ENCODE measurements at regions not wholly inside any gene's neighbourhood (a gene's known extent, or its start where the extent isn't known, plus 50 kb on each side); places are given as distances from the start of the nearest gene placed in this dataset.

DNA sequence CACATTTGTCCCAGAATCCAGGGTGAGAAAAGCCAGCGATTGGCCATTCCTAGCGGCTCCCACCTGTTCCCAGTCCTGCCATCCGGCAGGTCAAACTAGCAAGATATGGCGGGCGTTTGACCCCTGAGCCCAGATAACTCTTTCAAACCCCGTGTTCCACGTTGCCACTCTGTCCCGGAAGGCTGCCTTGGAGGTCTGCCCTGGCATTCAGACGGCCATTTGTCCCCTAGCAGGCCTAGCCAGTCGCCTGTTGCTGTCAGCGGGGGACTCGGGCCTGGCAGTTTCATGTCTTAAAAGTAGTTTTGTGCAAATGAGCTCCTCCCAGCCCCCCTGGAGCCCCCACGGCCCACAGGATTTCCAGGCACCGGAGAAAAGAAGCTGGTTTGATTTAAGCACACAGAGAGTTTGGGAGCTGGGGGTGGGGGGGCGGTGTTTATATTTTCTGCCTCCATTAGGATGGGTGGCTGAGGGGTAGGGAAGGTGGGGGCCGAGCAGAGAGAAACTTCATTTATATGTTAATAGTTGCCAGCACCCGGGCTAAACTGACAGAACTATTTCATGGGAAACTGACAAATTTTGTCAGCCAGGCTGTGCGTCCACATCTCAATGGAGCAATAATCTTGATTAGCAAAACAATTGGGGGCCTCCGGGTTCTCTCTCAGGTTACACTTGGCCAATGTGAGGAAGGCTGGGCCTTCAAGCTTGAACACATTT, 240.9 kb upstream of the SALL1 start:
- peaks cover 0 to 13% (median 0%) of the 10 kb centered on the region in 3 donors for H3K9me3 ChIP-seq (ENCODE audit: control insufficient read depth in 2 of 3, insufficient read depth in 1 of 3, low read length in 3 of 3)
- no peak overlapping the region for H3K27ac ChIP-seq (ENCODE audit: low read depth in 2 of 2, low read length in 2 of 2)
- DNase-seq (peak; percentile 56 to 75 (median 72)), FAIRE-seq (no peak)
- H3K4me3 ChIP-seq (ENCODE audit: low read length in 3 of 3) = no peak overlapping the region
- H3K27me3 ChIP-seq (ENCODE audit: control insufficient read depth, insufficient read depth, low read length) = no peaks in the 10 kb centered on the region
- no peaks in the 10 kb centered on the region for H3K36me3 ChIP-seq (ENCODE audit: control insufficient read depth in 2 of 3, insufficient read depth in 3 of 3, low read length in 3 of 3)
- TF ChIP-seq, protein P1, sequence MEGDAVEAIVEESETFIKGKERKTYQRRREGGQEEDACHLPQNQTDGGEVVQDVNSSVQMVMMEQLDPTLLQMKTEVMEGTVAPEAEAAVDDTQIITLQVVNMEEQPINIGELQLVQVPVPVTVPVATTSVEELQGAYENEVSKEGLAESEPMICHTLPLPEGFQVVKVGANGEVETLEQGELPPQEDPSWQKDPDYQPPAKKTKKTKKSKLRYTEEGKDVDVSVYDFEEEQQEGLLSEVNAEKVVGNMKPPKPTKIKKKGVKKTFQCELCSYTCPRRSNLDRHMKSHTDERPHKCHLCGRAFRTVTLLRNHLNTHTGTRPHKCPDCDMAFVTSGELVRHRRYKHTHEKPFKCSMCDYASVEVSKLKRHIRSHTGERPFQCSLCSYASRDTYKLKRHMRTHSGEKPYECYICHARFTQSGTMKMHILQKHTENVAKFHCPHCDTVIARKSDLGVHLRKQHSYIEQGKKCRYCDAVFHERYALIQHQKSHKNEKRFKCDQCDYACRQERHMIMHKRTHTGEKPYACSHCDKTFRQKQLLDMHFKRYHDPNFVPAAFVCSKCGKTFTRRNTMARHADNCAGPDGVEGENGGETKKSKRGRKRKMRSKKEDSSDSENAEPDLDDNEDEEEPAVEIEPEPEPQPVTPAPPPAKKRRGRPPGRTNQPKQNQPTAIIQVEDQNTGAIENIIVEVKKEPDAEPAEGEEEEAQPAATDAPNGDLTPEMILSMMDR (IDR thresholded peaks at IDR 0.05; ENCODE audit: borderline replicate concordance, extremely low read depth, insufficient read depth) = no peak
- intact Hi-C loops (cut with DNase I) = no loop called here
- H3K9ac ChIP-seq (ENCODE audit: low read length in 3 of 3) = no peak overlapping the region
- peaks cover 0 to 3% (median 0%) of the 10 kb centered on the region in 3 donors for H3K4me1 ChIP-seq (ENCODE audit: control insufficient read depth in 2 of 3, insufficient read depth in 2 of 3, low read depth in 1 of 3, low read length in 3 of 3)

- peaks cover 0 to 13% (median 0%) of the 10 kb centered on the region in 3 donors for H3K9me3 ChIP-seq (ENCODE audit: control insufficient read depth in 2 of 3, insufficient read depth in 1 of 3, low read length in 3 of 3)
- no peak overlapping the region for H3K4me3 ChIP-seq (ENCODE audit: low read length in 3 of 3)
- no peak overlapping the region for H3K9ac ChIP-seq (ENCODE audit: low read length in 3 of 3)
- FAIRE-seq = no peak
- no peak for DNase-seq
- H3K4me1 ChIP-seq (ENCODE audit: control insufficient read depth in 2 of 3, insufficient read depth in 2 of 3, low read depth in 1 of 3, low read length in 3 of 3) = peaks cover 0 to 2% (median 0%) of the 10 kb centered on the region in 3 donors
- H3K27ac ChIP-seq (ENCODE audit: low read depth in 2 of 2, low read length in 2 of 2) = no peak overlapping the region
- H3K36me3 ChIP-seq (ENCODE audit: control insufficient read depth in 2 of 3, insufficient read depth in 3 of 3, low read length in 3 of 3) = no peaks in the 10 kb centered on the region
- intact Hi-C loops (cut with DNase I) = no loop called here
- TF ChIP-seq, protein P1 (IDR thresholded peaks at IDR 0.05; ENCODE audit: borderline replicate concordance, extremely low read depth, insufficient read depth) = no peak
- H3K27me3 ChIP-seq (ENCODE audit: control insufficient read depth, insufficient read depth, low read length) = no peaks in the 10 kb centered on the region
Observed at GRCh38 chr16:51390877-51391276, 239.8 kb upstream of the SALL1 start.

- Histone ChIP-seq H3K9ac (ENCODE audit: low read length in 3 of 3) (no peak overlapping the region), H3K36me3 (ENCODE audit: control insufficient read depth in 2 of 3, insufficient read depth in 3 of 3, low read length in 3 of 3) (no peaks in the 10 kb centered on the region), H3K9me3 (ENCODE audit: control insufficient read depth in 2 of 3, insufficient read depth in 1 of 3, low read length in 3 of 3) (peaks cover 0 to 13% (median 0%) of the 10 kb centered on the region in 3 donors), H3K4me3 (ENCODE audit: low read length in 3 of 3) (no peak overlapping the region), H3K27me3 (ENCODE audit: control insufficient read depth, insufficient read depth, low read length) (no peaks in the 10 kb centered on the region), H3K4me1 (ENCODE audit: control insufficient read depth in 2 of 3, insufficient read depth in 2 of 3, low read depth in 1 of 3, low read length in 3 of 3) (no peaks in the 10 kb centered on the region), H3K27ac (ENCODE audit: low read depth in 2 of 2, low read length in 2 of 2) (no peak overlapping the region)
- DNase-seq = no peak
- FAIRE-seq = no peak
- TF ChIP-seq, protein P1 (IDR thresholded peaks at IDR 0.05; ENCODE audit: borderline replicate concordance, extremely low read depth, insufficient read depth) = no peak
- intact Hi-C loops (cut with DNase I) = no loop called here
Observed at GRCh38 chr16:51389881-51390280, 238.8 kb upstream of the SALL1 start.
